ENCODE measurements at regions not wholly inside any gene's neighbourhood (a gene's known extent, or its start where the extent isn't known, plus 50 kb on each side); places are given as distances from the start of the nearest gene placed in this dataset.

DNA sequence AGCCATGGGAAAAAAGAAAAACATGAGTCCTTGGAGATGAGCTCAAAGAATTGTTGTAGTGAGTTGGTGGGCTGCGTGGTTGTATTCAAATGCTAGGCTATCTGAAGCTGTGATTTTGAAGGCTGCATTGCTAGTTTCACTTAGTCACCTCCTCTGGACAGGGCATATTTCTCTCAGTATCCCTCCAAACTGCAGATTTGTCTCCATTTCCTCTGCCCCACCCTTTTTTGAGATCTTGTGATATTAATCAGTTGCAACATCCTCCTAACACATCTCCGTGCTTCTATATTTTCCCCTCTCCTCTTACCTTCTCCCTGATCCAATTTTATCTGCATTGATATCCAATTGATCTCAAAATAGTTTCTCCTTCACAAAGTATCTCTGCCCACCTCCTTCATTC is 1048.0 kb upstream of the WWC1 start:
- DNase-seq: no peak

DNA sequence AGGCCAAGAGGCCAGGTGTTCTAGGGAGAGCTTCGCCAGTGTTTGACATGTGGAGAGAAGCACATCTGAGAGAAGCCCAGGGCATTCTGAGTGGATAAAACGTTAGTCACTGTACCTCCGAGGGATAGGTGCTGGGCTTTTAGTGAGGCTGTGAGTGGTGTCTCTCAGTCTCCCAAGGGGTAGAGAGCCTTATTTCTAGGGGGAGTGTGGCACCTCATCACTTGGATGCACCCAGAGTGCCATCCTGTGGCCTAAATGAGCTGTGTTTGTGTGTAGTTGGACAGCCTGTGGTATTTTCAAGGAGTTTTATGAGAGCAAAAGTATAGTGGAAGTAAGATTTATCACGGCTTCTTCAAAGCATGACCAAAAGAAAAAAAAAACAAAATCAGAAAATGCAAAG is 1046.9 kb upstream of the WWC1 start:
- DNase-seq: no peak

DNA sequence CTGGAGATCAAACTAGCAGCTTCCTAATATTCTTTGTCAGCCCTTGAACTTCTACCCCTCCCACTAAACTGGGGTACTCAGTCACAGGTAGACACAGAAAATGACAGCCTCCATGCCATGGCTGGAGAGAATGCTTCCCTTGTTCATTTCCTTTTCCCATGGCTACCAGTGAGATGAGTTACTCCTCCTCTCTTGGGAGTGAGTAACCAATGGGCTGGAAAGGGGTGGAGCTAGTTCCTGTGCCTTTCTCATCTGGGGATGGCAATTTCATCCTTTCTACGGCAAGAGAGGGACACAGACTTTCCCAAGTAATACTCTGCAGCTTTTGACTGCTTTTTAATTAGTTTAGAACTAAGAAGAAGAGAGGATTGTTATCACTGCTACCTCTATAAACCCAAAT is 1045.6 kb upstream of the WWC1 start:
- DNase-seq: no peak

DNA sequence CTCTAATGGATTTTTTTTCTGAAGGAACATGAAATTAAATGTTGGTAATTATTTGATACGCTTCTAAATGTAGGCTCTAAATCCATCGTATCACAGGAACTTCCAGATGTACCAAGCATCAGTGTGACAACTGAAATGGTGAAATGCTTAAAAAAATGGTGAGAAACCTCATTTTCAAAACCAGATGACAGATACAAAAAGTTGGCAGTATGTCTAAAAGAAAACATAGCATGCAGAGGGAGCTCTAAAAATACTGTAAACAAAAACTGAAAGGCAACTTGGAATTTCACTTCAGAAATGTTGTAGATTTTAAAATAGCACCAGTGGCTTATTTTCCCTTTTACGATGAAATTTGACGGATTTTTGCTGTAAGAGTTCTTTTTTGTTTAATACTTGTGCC is 1043.6 kb upstream of the WWC1 start:
- no peak for DNase-seq

DNA sequence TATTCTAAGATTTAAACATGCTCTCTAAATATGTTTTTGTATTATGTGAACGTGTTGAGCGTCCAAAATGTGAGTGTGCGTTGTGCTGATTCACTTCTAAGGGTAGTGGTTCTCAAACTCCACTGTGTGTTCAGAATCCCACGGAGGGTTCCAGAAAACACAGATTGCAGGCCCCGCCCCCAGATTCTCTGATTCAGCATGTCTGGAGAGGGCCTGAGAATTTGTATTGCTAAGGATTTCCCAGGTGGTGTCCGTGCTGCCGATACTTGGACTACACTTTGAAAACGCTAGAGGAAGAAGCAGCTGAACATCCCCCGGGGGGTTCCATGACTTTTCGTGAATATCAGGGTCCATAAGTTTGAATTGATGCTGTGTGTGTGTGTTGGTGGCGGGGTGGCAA is 1043.2 kb upstream of the WWC1 start:
- no peak for DNase-seq

DNA sequence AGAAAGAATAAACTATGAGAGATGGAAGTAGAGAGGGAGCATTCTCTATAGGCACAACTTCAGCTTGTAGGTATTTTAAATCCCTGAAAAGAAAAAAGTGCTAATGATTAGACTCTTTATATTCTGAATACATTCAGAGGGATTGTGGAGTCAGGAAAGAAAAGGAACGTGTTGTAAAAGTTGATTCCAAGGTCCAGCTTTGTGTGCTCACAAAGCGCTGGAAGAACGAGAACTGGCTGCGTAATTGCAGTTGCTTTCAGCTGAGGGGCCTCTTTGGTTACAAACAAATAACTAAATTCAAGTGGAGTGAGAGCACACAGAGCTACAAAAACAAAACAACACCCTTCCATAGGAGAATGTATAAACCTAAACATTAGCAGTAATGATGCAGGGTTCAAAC is 1040.4 kb upstream of the WWC1 start:
- DNase-seq: no peak

DNA sequence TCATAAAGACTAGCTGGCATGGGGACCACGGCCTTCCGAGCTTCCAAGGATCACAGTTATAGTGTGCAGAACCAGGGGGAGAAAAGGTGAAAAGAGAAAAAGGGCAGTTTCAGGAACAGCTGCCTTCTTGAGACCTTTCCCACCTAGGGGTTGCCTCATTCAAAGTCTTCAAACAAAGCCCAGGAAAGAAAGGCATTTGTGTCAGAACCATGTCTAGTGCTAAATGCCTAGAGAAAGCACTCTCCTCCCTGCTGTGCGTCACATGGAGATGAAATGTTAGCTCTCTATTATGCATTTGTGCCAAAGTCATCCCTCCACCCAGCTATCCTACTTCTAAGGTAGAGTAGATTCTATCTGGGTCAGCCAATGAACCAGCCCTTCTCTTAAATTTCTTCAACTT is 1037.3 kb upstream of the WWC1 start:
- no peak for DNase-seq

DNA sequence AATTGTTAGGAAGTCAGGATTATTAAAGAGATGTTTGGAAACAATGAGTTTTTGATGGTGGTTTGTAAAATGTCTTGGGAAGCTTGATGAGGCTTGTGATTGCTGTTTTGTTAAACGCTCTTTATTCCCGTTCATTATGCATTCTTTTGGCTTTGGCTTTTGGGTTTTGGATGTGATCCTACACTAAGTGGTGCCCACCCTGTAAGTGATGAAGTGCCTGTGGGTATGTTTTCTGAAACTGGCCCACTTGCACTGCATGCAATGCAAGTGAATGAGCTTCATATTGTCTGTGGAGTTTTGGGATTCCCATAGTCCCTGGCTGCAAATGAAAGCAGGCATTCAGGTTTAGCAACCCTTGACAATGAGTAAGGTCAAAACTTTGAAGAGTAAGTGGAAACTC is 1035.5 kb upstream of the WWC1 start:
- no peak for DNase-seq

DNA sequence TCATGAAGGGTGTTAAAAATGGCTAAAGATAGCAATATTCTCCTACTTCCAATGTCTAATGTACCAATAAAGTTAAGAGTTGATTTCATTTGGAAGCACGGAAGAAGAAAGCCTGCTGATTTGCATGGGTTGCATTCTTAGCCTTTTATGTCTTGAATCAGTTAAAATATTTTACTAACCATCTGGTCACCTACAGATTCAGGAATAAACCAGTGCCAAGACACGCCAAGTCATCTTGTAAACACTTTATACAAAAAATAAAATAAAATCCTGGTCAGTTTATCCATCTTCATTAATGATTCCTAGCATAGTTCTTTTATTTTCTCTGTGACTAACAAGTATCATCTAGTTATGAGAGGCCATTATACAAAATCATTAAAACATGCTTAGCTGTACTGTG is 1031.6 kb upstream of the WWC1 start:
- no peak for DNase-seq

DNA sequence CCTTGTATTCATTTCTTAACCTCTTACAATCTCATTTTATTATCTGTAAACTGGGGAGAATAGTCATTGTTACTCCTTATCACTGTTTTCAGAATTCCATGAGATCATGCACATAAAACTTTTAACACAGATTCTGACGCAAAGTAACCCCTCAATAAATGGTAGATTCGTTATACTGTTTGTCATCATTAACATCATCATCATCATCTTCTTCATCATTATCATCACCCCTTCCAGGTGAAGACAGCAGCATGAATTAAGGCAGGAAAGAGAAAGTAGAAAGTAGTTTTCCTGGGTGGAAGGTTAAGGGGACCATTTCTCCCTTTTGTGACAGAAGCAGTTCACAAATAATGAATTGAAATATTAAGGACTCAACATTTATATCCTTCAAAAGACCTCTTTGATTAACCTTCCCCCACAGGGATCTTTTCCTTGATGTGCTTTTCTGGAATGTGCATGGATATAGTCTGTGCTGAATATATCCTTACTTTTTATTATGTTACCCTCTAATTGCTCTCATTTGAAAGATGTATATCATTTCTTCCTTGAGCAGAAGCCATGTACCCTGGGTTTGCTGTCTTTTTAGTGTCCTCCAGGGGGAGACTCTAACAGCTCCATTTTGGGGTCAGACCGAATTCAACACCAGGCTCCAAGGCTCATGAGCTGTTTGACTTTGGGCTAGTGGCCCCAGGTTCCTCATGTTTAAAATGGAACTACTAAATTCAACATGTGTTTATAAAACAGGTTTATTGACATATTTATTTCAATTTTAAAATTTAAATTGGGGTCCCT is 1029.9 kb upstream of the WWC1 start:
- no peak for DNase-seq

DNA sequence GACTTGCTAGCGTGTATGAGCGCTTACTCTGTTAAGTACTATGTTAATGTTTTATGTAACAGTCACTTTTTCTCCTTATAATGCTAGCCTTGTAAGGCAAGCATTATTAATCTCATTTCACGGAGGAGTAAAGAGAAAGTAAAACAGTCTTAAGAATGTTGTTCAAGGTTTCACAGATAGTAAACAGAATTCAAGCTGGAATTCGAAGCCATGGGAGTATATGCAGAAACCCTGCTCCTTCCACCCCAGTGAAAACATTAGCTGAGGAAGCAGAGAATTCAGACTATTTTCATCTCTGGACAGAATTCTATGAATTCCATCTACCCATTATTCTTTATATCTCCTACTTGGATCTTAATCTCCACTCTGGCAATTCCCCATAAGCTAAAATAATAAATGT is 1028.3 kb upstream of the WWC1 start:
- DNase-seq: no peak

DNA sequence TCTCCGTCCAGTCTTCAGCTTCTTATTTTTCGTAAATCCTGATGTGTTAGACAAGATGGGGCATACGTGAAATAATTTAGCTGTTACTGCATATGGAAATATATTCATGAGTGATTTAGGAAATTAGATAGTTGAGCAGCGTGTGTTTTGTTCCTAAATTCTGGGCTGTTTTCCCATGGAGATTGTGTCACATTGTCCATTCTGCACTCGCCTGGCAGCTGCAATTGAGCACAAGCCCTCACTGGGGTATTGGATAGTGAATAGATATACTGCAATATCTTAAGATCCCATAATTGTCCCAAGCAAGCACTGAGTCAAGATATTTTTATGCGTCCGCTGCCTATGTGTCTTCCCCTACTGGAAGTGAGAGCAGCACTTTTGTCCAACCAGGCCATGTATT is 1027.1 kb upstream of the WWC1 start:
- no peak for DNase-seq

DNA sequence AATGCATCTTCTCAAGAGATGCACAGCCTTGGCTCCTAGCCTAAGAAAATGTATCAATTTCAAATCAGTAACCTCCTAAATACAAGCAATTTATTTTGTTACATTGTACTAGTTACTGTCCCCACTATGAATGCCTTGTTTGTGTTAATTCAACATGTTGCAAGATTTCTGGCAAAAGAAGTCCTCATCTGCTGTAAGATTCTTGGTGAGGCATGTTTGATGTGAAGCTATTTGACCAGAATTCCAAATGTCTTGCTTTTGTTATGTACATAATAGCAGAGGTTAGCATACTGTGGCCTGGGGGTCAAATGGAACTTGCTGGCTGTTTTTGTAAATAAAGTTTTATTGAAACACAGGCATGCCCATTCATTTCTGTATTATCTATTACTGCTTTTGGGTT is 1023.1 kb upstream of the WWC1 start:
- DNase-seq: no peak

DNA sequence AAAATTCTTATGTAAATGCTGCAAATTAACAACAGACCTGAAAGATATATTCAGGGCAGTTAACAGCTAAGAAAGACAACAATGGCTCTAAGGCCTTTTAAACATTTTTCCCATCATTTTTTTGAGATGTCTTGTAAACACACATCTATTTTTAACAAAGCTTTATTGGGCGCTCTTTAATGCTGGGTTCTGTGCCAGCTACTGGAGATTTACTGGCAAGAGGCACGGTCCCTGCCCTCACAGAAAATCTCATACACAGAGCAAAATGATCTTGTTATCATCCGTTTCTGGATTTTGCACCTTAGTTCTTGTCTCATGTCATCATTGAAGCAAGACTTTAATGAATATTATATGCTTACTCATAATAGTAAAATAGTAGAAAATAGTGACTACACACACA is 1022.3 kb upstream of the WWC1 start:
- DNase-seq: no peak

DNA sequence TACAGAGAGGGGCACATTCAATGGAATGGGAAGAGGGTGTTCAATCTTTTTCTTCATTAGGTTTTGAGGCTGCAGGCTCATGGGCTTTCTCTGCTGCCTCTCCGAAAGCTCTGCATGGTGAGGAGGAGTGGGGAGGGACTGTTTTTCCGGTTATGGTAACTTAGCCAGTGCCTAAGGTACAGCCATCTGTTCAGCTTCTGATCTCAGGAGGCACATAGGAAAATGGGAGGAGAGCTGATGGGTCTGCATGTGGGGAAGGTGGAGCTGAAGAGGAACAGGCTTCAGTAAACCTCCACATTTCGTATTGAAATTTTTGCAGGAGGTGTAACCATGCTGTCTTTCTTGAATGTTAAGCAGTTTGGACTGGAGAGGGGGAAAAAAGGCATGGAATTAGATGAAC is 1020.4 kb upstream of the WWC1 start:
- DNase-seq: no peak

DNA sequence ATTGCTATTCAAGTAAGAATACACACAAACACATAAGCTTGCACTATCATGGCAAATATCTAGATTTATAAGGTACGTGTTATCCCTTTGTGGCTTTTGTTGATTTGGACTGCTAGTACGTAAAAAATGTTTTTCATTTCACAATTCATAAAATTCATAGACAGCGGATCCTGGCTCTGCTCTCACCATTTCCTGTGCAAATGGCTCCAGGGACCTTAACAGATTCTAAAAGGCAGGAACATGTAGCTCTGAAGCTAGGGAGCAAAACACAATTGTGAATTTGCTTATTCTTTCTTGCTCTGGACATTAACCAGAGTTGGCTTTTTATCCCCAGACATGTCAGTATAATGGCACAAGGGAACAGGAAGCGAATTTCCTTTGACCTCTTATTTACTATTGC is 1019.9 kb upstream of the WWC1 start:
- no peak for DNase-seq

DNA sequence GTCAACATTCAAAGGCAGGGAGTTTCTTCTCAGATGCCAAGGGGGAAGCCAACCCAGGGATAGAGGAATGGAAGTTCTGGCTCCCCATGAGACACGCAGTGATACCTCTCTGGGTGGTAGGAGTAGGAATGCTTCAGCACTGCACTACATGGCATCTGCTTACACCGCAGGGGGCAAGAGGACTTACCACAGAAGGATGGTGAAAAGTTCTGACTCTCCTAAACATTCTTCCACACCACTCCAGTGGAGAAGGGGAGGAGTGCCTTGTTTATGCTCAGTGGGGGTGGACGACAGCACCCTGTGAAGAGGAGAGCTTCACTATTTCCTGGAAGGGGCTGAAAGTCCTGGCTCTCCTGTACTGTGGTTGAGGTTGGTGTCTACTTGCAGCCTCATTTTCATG is 1011.3 kb upstream of the WWC1 start:
- no peak for DNase-seq

DNA sequence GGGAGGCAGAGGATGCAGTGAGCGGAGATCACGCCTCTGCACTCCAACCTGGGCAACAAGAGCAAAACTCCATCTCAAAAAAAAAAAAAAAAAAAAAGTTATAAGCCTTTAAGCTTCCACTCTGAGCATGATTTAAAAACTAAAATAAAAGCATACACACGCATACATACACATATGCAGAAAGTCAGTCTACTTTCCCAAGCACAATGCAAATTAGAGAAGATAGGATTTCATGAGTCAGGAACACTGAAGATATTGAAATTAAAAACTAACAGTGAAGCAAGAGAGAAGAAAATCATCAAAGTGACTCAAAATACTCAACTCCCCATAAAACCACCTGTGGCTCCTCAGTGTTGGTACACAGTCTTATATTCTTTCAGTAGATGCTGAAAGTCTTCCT is 1009.5 kb upstream of the WWC1 start:
- DNase-seq: no peak

DNA sequence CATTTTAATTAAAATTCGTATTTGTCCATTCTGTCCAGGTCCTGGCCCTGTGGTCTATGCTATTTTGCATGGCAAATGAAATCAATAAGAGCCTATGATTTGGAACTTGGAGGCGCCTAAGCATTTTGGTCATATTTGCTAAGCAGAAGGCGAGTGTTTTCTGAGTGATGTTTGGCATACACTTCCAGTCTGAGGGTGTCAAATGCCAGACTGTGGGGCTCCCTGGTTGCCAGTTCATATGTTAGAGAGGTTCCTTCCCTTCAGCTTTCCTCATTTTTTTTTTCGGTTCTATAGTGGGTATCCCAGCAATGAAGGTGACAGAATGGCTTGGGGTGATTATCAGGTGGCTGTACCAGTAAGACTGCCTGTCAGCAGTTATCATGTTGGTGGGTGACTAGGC is 1007.8 kb upstream of the WWC1 start:
- DNase-seq: no peak

DNA sequence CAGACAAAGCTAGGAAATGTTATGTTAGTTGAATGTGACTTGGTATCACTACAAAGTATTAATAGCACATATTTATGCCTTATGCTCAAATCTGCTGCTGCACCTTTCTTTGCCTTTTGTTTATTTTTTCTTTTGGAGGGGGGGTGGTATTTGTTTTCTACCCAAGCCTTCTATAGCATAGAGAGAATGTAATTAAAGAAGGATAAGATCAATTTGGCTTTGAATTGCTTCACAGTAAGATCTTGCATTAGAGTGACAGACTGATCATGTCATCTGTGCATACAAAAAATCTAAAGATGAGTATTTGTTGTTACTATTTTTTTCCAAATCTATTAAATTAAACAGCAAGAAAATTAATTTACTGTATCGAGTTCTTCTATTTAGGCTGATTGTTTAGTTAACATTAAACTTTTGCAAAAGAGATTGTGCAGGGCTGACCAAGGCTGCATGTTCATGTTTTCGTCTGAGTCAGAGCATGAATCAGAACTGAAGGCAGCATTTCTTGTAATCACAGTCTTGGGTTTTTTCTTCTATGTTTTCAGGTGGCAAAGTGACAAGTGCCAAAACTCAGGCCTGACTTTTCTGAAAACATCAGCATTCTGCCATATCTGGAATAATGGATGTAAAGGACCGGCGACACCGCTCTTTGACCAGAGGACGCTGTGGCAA is 1007.1 kb upstream of the WWC1 start:
- DNase-seq: no peak

DNA sequence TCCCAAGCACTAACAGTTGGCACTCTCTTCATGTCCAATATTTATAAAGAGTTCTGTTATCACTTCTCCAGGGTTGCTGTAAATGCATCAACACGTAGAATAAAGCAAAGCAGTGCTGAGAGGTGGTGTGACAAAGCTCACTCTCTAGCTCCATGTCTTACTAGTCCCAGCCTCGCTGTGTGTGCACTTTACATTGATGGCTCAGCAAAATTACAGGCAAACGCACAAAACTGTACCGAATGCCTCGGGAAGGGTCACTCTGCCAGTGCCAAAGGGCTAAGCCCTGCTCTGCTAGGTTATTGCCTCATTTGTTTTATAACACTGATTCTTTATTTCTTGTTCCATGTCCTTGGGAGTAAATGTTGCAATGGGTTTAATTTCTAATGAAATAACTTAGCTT is 1005.9 kb upstream of the WWC1 start:
- no peak for DNase-seq

DNA sequence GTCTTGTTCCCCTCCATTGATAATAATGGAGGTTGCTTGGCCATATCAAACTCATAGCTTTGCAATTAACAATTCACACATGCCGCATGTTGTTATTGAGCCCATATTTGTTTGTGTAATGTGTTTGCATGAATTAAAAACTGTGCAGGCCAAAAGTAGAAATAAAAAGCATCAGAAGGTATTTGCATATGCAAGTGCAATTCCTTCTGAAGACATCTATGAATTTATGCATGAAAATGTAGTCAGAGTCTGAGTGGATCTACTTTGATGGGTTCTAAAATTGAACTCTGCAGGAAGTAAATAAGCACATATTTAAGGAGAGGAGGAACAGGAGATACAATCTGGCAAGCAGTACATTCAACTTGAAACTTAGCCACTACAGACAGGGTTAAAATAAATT is 1004.6 kb upstream of the WWC1 start:
- DNase-seq: no peak

DNA sequence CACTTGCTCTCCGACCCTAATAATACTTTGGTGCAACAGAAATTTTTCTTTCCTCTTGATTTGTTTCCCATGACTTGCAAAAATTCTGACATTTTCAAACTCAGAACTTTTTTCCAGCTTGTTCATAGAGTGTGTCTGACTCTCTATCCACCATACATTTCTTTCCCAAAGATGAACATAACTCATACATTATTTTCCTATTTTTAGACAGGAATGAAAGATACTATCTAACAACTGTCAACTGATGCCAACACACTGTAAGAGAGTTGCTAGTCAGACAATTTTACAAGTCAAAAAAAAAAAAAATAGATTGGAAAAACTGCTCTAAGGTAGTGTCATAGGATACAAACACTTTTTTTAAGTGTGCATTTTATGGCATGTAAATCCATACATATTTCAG is 1001.0 kb upstream of the WWC1 start:
- DNase-seq: no peak

DNA sequence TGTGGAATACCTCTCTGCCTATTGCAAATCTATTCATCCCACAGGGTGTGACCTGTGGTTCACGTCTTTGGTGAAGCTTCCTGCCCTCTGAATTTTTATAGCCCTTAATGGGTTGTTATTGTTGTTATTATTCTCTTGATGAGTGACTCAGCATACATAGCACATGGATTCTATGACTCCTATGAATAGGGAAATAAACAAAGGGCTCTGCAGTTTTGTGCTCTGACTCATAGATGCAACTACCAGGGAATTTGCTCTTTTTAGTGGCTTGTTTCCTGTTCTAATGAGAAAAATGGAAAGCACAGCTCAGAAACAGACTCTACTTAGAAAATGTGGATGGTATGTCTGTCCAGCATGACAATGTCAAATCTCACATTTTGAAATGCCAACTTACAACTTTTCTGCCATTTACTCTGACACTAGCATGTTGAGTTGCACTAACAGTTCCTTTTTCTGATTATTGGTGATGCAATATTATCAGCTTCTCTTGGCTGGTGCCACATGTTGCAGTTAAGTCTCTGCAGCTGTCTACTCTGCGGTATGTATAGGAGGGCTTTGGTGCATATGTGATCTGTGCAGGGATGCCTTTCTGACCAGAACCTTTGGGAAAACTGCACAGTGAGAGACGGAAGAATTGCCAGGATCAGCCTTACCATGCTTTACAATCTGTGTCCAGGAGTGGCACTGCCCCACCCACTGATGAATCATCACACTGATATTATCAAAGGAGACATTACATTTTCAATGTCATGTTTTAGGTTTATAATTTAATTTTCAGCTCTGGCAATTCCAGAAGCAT is 996.4 kb upstream of the WWC1 start:
- no peak for DNase-seq
